Left lung (tissue), 4 donors: ENCODE measurements at regions not wholly inside any gene's neighbourhood (a gene's known extent, or its start where the extent isn't known, plus 50 kb on each side); places are given as distances from the start of the nearest gene placed in this dataset.

Experiments used
- ATAC-seq: fragments of 200-7000 bp; cut with Tn5 transposase; one replicate; pipeline ENCODE4 v1.9.1; 2020; ENCODE audit warnings: moderate library complexity
- DNase-seq, 4 donors: peaks; one replicate each; pipeline ENCODE4 v3.0.0-alpha.2; 2013 to 2020
- H3K27ac ChIP-seq, 2 donors: fragments of 200-600 bp; sonication (generic) in 1 of 2; one replicate each; pipeline versions ENCODE4 v1.5.0 to v1.8.0; 2020 to 2021
- H3K27me3 ChIP-seq, 2 donors: fragments of 200-600 bp; sonication (generic) in 1 of 2; one replicate each; pipeline versions ENCODE4 v1.5.0 to v1.8.0; 2020 to 2021
- H3K36me3 ChIP-seq, 2 donors: fragments of 200-600 bp; sonication (generic) in 1 of 2; one replicate each; pipeline versions ENCODE4 v1.5.0 to v1.8.0; 2020 to 2021
- H3K4me1 ChIP-seq, 2 donors: fragments of 200-600 bp; one replicate each; pipeline ENCODE4 v1.8.0; 2021
- H3K4me3 ChIP-seq, 2 donors: fragments of 200-600 bp; sonication (generic) in 1 of 2; one replicate each; pipeline versions ENCODE4 v1.5.0 to v1.8.0; 2020 to 2021; ENCODE audit warnings: mild to moderate bottlenecking in 1 of 2
- H3K9me3 ChIP-seq, 2 donors: fragments of 200-600 bp; sonication (generic) in 1 of 2; one replicate each; pipeline versions ENCODE4 v1.5.0 to v1.8.0; 2020 to 2021
- intact Hi-C, 2 donors: fragments of 100-400 bp; cut with DNase I; formaldehyde crosslinking; loops; one replicate each; pipeline versions ENCODE4 v1.11.2 to v1.14.2; 2022
- TF ChIP-seq, protein P1 (sequence below), 2 donors: fragments of 200-600 bp; sonication (generic) in 1 of 2; IDR thresholded peaks; one replicate each; pipeline versions ENCODE4 v1.5.0 to v1.8.0; 2021; ENCODE audit warnings: antibody characterized with exemption in 2 of 2
- donor health status: DM: no; HTN: yes; CAD: no.
- donor health status: DM: no; HTN: no; CAD: no.

- H3K9me3 ChIP-seq = peaks cover 0 to 12% of the 10 kb centered on the region in 2 donors
- no peaks in the 10 kb centered on the region for H3K36me3 ChIP-seq
- no peaks in the 10 kb centered on the region for H3K27me3 ChIP-seq
- H3K4me3 ChIP-seq = no peak overlapping the region
- DNase-seq (no peak), ATAC-seq (no peak)
- no peaks in the 10 kb centered on the region for H3K4me1 ChIP-seq
- intact Hi-C loops = no loop called here
- H3K27ac ChIP-seq = no peak overlapping the region
- TF ChIP-seq, protein P1, sequence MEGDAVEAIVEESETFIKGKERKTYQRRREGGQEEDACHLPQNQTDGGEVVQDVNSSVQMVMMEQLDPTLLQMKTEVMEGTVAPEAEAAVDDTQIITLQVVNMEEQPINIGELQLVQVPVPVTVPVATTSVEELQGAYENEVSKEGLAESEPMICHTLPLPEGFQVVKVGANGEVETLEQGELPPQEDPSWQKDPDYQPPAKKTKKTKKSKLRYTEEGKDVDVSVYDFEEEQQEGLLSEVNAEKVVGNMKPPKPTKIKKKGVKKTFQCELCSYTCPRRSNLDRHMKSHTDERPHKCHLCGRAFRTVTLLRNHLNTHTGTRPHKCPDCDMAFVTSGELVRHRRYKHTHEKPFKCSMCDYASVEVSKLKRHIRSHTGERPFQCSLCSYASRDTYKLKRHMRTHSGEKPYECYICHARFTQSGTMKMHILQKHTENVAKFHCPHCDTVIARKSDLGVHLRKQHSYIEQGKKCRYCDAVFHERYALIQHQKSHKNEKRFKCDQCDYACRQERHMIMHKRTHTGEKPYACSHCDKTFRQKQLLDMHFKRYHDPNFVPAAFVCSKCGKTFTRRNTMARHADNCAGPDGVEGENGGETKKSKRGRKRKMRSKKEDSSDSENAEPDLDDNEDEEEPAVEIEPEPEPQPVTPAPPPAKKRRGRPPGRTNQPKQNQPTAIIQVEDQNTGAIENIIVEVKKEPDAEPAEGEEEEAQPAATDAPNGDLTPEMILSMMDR (IDR thresholded peaks at IDR 0.05) = no peak
Observed at GRCh38 chr18:29586210-29586609, 1409.3 kb upstream of the CDH2 start.

GRCh38 chr18:29560270-29560669 lies 1383.3 kb upstream of the CDH2 start:
- no peak overlapping the region for H3K4me3 ChIP-seq
- no peaks in the 10 kb centered on the region for H3K27me3 ChIP-seq
- no peak overlapping the region for H3K27ac ChIP-seq
- DNase-seq = no peak
- intact Hi-C loops = no loop called here
- TF ChIP-seq, protein P1 (IDR thresholded peaks at IDR 0.05) = no peak
- no peaks in the 10 kb centered on the region for H3K4me1 ChIP-seq
- no peaks in the 10 kb centered on the region for H3K36me3 ChIP-seq
- H3K9me3 ChIP-seq = no peaks in the 10 kb centered on the region
- ATAC-seq = no peak

DNA sequence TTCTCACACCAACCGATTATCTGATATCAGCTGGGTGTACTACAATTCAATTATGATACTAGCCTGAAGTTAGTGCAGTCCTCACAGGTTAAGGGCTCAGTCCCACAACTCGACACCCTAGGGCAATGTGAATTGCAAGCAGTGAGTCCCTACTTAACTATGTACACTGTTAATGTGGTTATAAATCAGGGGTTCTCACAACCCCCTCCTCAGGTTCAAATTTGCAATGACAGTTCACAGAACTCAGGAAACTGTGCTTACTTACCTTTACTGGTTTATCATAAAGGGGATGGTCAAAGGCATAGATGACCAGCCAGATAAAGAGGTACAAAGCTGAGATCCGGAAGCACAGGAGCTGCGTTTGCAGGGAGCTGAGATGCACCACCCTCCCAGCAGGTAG lies 1379.1 kb upstream of the CDH2 start:
- TF ChIP-seq, protein P1 (IDR thresholded peaks at IDR 0.05) = no peak
- no peak for DNase-seq
- no peaks in the 10 kb centered on the region for H3K27me3 ChIP-seq
- intact Hi-C loops = no loop called here
- H3K4me3 ChIP-seq = no peak overlapping the region
- no peak for ATAC-seq
- H3K27ac ChIP-seq = no peak overlapping the region
- H3K4me1 ChIP-seq = no peaks in the 10 kb centered on the region
- no peaks in the 10 kb centered on the region for H3K36me3 ChIP-seq
- peaks cover 0 to 7% of the 10 kb centered on the region in 2 donors for H3K9me3 ChIP-seq

- Histone ChIP-seq H3K4me1 (no peaks in the 10 kb centered on the region), H3K9me3 (peaks cover 0 to 14% of the 10 kb centered on the region in 2 donors), H3K27ac (no peak overlapping the region), H3K27me3 (no peaks in the 10 kb centered on the region), H3K36me3 (no peaks in the 10 kb centered on the region), H3K4me3 (no peak overlapping the region)
- intact Hi-C loops = no loop called here
- no peak for DNase-seq
- TF ChIP-seq, protein P1 (IDR thresholded peaks at IDR 0.05) = no peak
- no peak for ATAC-seq
Observed at GRCh38 chr18:29549759-29550158, 1372.8 kb upstream of the CDH2 start.

DNA sequence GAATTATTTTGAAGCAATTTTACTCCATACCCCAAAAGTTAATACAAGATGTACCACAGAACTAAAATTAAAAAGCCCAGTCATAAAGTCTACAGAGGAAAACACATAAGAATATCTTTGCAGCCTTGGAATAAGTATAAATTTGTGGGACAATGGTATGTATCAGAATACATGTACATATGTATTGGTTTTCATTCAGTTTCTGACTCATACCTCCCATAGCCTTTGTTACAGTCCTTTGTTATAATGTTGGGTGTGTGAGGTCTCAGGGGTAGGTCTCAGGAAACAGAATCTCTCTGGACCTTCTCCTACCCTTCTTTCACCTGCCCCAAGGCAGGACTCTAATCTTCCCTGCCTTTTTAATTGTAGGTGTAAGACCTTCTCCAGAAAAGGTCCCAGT lies 1370.7 kb upstream of the CDH2 start:
- TF ChIP-seq, protein P1 (IDR thresholded peaks at IDR 0.05) = no peak
- ATAC-seq (no peak), DNase-seq (no peak)
- Histone ChIP-seq H3K4me1 (no peaks in the 10 kb centered on the region), H3K9me3 (peaks cover 0 to 7% of the 10 kb centered on the region in 2 donors), H3K27me3 (no peaks in the 10 kb centered on the region), H3K27ac (no peak overlapping the region), H3K36me3 (no peaks in the 10 kb centered on the region), H3K4me3 (no peak overlapping the region)
- intact Hi-C loops = no loop called here
